Astrocyte (in vitro differentiated cells and primary cell): ENCODE measurements at regions not wholly inside any gene's neighbourhood (a gene's known extent, or its start where the extent isn't known, plus 50 kb on each side); places are given as distances from the start of the nearest gene placed in this dataset.
"Not testable (repeated sequence)": the region's sequence is repeated elsewhere in the genome, so short reads cannot be mapped to it uniquely, and the experiment has no call there.

Source experiments
- DNase-seq: peaks from one replicate; pipeline ENCODE4 v3.0.0-alpha.2; 2010; ENCODE audit warnings: low read depth
- FAIRE-seq: peaks from 2 replicates; lab custom pipeline; 2011; peaks lifted over from hg19 to GRCh38; lab: Jason Lieb, UNC
- H2AFZ ChIP-seq: 2 replicates; pipeline ENCODE4 v1.6.0; 2012; ENCODE audit warnings: low read depth, low read length, inconsistent platforms
- H3K27ac ChIP-seq: 2 replicates; pipeline ENCODE4 v1.5.1; 2011; ENCODE audit warnings: low read depth, low read length, inconsistent platforms
- H3K27me3 ChIP-seq: 2 replicates; pipeline ENCODE4 v1.6.0; 2011; ENCODE audit warnings: low read length, inconsistent platforms; ENCODE audit not compliant: insufficient read depth
- H3K36me3 ChIP-seq: 2 replicates; pipeline ENCODE4 v1.5.1; 2011; ENCODE audit warnings: low read length, inconsistent platforms; ENCODE audit not compliant: insufficient read depth
- H3K4me1 ChIP-seq: 2 replicates; pipeline ENCODE4 v1.5.1; 2011; ENCODE audit warnings: low read length, inconsistent platforms; ENCODE audit not compliant: insufficient read depth
- H3K4me2 ChIP-seq: 2 replicates; pipeline ENCODE4 v1.6.0; 2012; ENCODE audit warnings: low read length, inconsistent platforms
- H3K4me3 ChIP-seq: 2 replicates; pipeline ENCODE4 v1.5.1; 2011; ENCODE audit warnings: low read depth, mild to moderate bottlenecking, low read length, inconsistent platforms; ENCODE audit not compliant: insufficient read depth
- H3K79me2 ChIP-seq: 2 replicates; pipeline ENCODE4 v1.6.0; 2012; ENCODE audit warnings: mild to moderate bottlenecking, low read length, inconsistent platforms; ENCODE audit not compliant: insufficient read depth
- H3K9ac ChIP-seq: 2 replicates; pipeline ENCODE4 v1.6.0; 2012; ENCODE audit warnings: mild to moderate bottlenecking, low read length, inconsistent platforms
- H3K9me3 ChIP-seq: 2 replicates; pipeline ENCODE4 v1.5.1; 2012; ENCODE audit warnings: low read depth, mild to moderate bottlenecking, low read length, inconsistent platforms; ENCODE audit not compliant: insufficient read depth
- H4K20me1 ChIP-seq: 2 replicates; pipeline ENCODE4 v1.6.0; 2012; ENCODE audit warnings: low read length, inconsistent platforms; ENCODE audit not compliant: insufficient read depth
- H3K27ac Mint-ChIP-seq: one replicate; pipeline ENCODE4 v1.8.0; 2021; ENCODE audit warnings: mild to moderate bottlenecking, mixed read lengths; ENCODE audit not compliant: unreplicated experiment
- H3K27me3 Mint-ChIP-seq: one replicate; pipeline ENCODE4 v1.8.0; 2021; ENCODE audit warnings: low read depth, mixed read lengths; ENCODE audit not compliant: unreplicated experiment
- H3K36me3 Mint-ChIP-seq: one replicate; pipeline ENCODE4 v1.8.0; 2021; ENCODE audit warnings: low read depth, mixed read lengths; ENCODE audit not compliant: unreplicated experiment
- H3K4me1 Mint-ChIP-seq: one replicate; pipeline ENCODE4 v1.8.0; 2021; ENCODE audit warnings: low read depth, mixed read lengths; ENCODE audit not compliant: unreplicated experiment
- H3K4me3 Mint-ChIP-seq: one replicate; pipeline ENCODE4 v1.8.0; 2021; ENCODE audit warnings: mild to moderate bottlenecking, moderate library complexity, mixed read lengths; ENCODE audit not compliant: unreplicated experiment
- H3K9me3 Mint-ChIP-seq: one replicate; pipeline ENCODE4 v1.8.0; 2021; ENCODE audit warnings: mild to moderate bottlenecking, mixed read lengths; ENCODE audit not compliant: unreplicated experiment
- CTCF ChIP-seq: IDR thresholded peaks from 2 replicates; pipeline ENCODE4 v1.5.1; 2011; ENCODE audit warnings: low read depth, mild to moderate bottlenecking, inconsistent platforms, low read length, moderate library complexity; ENCODE audit not compliant: insufficient read depth
- EZH2 ChIP-seq: IDR thresholded peaks from 2 replicates; pipeline ENCODE4 v1.6.1; 2012; ENCODE audit warnings: mild to moderate bottlenecking, low read length, inconsistent platforms; ENCODE audit not compliant: insufficient read depth

DNA sequence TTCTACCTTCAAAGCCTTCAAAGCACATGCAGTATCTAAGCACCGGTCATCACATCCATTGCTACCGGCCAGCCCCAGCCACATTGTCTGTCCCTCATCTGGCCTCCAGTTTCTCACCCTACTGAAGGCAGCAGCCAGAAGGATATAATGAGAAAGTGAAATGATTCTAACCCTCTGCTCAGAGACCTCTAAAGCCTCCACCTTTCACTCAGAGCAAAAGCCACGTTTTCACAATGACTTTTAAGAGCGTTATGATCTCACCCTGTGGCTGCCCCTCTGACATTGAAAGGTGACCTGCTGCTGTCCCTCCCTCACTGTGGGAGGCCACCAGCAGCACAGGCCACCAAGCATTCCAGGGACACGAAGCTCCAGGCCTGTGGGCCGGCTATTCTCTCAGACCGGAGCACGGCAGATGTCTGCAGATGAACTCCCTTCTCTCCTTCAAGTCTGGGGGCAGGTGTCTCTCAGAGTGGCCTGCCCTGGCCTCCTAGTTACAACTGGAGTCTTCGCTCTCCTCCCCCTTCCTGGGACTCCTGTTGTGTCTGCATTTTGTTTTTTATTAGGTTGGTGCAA, 94.9 kb upstream of the EEPD1 start:
- H3K9me3 Mint-ChIP-seq = no peaks in the 10 kb centered on the region
- FAIRE-seq = no peak

DNA sequence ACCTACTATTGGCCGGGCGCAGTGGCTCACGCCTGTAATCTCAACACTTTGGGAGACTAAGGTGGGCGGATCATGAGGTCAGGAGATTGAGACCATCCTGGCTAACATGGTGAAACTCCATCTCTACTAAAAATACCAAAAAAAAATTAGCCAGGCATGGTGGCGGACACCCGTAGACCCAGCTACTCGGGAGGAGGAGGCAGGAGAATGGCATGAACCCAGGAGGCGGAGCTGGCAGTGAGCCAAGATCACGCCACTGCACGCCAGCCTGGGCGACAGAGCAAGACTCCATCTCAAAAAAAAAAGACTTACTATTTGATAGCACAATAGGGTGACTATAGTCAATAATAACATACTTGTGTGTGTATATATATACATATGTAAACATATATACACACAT, 92.7 kb upstream of the EEPD1 start:
- not testable (repeated sequence) for H3K36me3 Mint-ChIP-seq, H3K4me3 ChIP-seq, H3K4me2 ChIP-seq, H3K4me3 Mint-ChIP-seq, H3K9me3 Mint-ChIP-seq, H2AFZ ChIP-seq, H3K27ac ChIP-seq, H3K27me3 ChIP-seq, FAIRE-seq, H3K9ac ChIP-seq, H3K36me3 ChIP-seq, DNase-seq, H3K79me2 ChIP-seq, H3K4me1 Mint-ChIP-seq, H3K4me1 ChIP-seq, H3K27ac Mint-ChIP-seq, H3K9me3 ChIP-seq, H4K20me1 ChIP-seq
- H3K27me3 Mint-ChIP-seq = peaks cover 11% of the 10 kb centered on the region

More for the DNA sequence above, 94.9 kb upstream of the EEPD1 start:
- H3K27me3 Mint-ChIP-seq = peaks cover 10% of the 10 kb centered on the region
- no peak for DNase-seq
- H3K27me3 ChIP-seq = no peaks in the 10 kb centered on the region
- no peaks in the 10 kb centered on the region for H3K9me3 ChIP-seq
- H3K4me1 ChIP-seq = no peaks in the 10 kb centered on the region
- no peak overlapping the region for H3K4me3 ChIP-seq
- H3K79me2 ChIP-seq = no peaks in the 10 kb centered on the region
- H3K36me3 Mint-ChIP-seq = no peaks in the 10 kb centered on the region
- no peak overlapping the region for H3K4me2 ChIP-seq
- H2AFZ ChIP-seq = no peak overlapping the region
- no peak overlapping the region for H3K27ac Mint-ChIP-seq
- no peak overlapping the region for H3K27ac ChIP-seq
- no peak overlapping the region for H3K4me3 Mint-ChIP-seq
- TF ChIP-seq EZH2 (no peak), CTCF (no peak)
- H3K9ac ChIP-seq = no peak overlapping the region
- H3K36me3 ChIP-seq = no peaks in the 10 kb centered on the region
- H3K4me1 Mint-ChIP-seq = peaks cover 4% of the 10 kb centered on the region
- H4K20me1 ChIP-seq = no peaks in the 10 kb centered on the region

DNA sequence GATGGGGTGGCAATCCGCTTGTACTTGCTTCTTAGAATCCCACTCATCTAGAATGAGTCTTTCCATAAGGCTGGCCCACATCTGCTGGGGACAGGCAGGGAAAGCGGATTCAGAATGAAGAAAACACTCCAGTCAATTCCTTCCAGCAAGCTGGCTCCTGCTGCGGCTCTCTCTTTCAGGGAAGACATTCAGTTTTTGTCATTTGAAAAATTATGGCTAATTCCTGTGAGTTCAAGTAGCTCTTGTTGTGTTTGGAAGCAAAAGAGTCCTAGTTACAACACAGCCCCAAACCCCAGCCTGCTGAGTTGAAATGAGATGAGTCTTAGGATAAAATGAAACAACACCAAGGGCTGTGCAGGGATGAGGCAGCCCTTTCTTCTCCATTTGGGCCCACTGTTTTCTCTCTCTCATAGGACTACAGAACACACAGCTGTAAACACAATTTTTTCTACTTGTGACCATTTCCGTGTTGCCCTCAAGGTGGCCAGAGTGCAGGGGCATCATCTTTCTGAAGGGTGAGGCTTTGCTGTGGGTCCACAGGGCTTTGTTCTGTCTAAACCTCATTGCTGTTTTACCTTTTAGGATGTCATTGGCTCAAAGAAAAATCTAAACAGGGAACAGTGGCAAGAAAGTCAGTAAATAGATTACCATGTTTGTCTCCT, 90.8 kb upstream of the EEPD1 start:
- TF ChIP-seq CTCF (no peak), EZH2 (no peak)
- Mint-ChIP-seq H3K36me3 (no peaks in the 10 kb centered on the region), H3K4me1 (peaks cover 4% of the 10 kb centered on the region), H3K4me3 (no peak overlapping the region), H3K9me3 (peaks cover 5% of the 10 kb centered on the region), H3K27me3 (peaks cover 9% of the 10 kb centered on the region), H3K27ac (no peak overlapping the region)
- DNase-seq (peak; percentile 36), FAIRE-seq (no peak)
- no peak overlapping the region for H3K27ac ChIP-seq
- no peaks in the 10 kb centered on the region for H3K4me1 ChIP-seq
- H3K9me3 ChIP-seq = no peaks in the 10 kb centered on the region
- no peaks in the 10 kb centered on the region for H4K20me1 ChIP-seq
- H3K4me2 ChIP-seq = no peak overlapping the region
- H3K9ac ChIP-seq = no peak overlapping the region
- no peaks in the 10 kb centered on the region for H3K27me3 ChIP-seq
- H2AFZ ChIP-seq = no peak overlapping the region
- H3K79me2 ChIP-seq = no peaks in the 10 kb centered on the region
- no peaks in the 10 kb centered on the region for H3K36me3 ChIP-seq
- no peak overlapping the region for H3K4me3 ChIP-seq
